A673 (cell line): ENCODE measurements at regions not wholly inside any gene's neighbourhood (a gene's known extent, or its start where the extent isn't known, plus 50 kb on each side); places are given as distances from the start of the nearest gene placed in this dataset.

Experiments
- EZH2 ChIP-seq: fragments of 200-600 bp; sonication (generic); IDR thresholded peaks from 2 replicates; pipeline ENCODE4 v1.6.1; 2017; ENCODE audit warnings: borderline replicate concordance, low read depth, mild to moderate bottlenecking, mixed read lengths, antibody characterized with exemption, low read length; ENCODE audit not compliant: poor library complexity, severe bottlenecking
- TF ChIP-seq, protein P1 (sequence below): fragments of 300-800, 200-600 bp; sonication (generic); conservative IDR thresholded peaks from 2 replicates; pipeline ENCODE4 v1.5.1; 2017; ENCODE audit warnings: low read depth, mild to moderate bottlenecking, antibody characterized with exemption, low read length, moderate library complexity, mixed read lengths

DNA sequence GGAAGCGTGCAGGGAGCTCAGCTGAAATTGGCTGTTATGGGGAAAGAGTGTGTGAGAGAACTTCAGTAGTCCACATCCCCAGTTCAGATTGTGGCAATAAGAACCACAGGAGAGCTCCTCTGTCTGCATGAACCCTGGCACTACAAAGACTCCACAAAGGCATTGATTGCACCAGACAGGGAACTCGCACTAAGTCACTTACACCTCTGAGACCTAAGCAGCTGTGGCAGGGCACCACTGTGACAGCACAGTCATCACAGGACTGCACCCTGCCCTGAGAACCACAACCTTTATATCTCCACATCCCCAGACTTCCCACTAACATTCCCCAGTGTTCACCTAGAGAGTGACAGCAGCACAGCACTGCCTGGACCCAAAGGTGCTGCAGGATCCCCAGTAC, 226.8 kb downstream of the XPNPEP1 start:
- TF ChIP-seq, protein P1, sequence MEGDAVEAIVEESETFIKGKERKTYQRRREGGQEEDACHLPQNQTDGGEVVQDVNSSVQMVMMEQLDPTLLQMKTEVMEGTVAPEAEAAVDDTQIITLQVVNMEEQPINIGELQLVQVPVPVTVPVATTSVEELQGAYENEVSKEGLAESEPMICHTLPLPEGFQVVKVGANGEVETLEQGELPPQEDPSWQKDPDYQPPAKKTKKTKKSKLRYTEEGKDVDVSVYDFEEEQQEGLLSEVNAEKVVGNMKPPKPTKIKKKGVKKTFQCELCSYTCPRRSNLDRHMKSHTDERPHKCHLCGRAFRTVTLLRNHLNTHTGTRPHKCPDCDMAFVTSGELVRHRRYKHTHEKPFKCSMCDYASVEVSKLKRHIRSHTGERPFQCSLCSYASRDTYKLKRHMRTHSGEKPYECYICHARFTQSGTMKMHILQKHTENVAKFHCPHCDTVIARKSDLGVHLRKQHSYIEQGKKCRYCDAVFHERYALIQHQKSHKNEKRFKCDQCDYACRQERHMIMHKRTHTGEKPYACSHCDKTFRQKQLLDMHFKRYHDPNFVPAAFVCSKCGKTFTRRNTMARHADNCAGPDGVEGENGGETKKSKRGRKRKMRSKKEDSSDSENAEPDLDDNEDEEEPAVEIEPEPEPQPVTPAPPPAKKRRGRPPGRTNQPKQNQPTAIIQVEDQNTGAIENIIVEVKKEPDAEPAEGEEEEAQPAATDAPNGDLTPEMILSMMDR, result no peak
- TF ChIP-seq EZH2, result no peak
